ENCODE measurements at regions not wholly inside any gene's neighbourhood (a gene's known extent, or its start where the extent isn't known, plus 50 kb on each side); places are given as distances from the start of the nearest gene placed in this dataset.

GRCh38 chr5:35476036-35476435, 141.6 kb upstream of the SPEF2 start:
- no peak for TF ChIP-seq CTCF (IDR thresholded peaks at IDR 0.05)
- no peak for TF ChIP-seq POLR2A (IDR thresholded peaks at IDR 0.05)

Measured in vagina (tissue), 2 donors.